ENCODE measurements at regions not wholly inside any gene's neighbourhood (a gene's known extent, or its start where the extent isn't known, plus 50 kb on each side); places are given as distances from the start of the nearest gene placed in this dataset.

- TF ChIP-seq CTCF (IDR thresholded peaks at IDR 0.05; ENCODE audit: low read depth, low read length): no peak
- peak; percentile 32 for DNase-seq (ENCODE audit: low read depth, low spot score)
- in situ Hi-C loops (cut with HindIII; ENCODE audit: low sequenced_read_pairs): no loop called here
- no peak overlapping the region for H3K4me3 ChIP-seq (ENCODE audit: low read depth, low read length)
Measured at GRCh38 chr15:99845009-99845408, 111.8 kb upstream of the LYSMD4 start.

- in situ Hi-C loops (cut with HindIII; ENCODE audit: low sequenced_read_pairs): no loop called here
- no peak for DNase-seq (ENCODE audit: low read depth, low spot score)
- no peak for TF ChIP-seq CTCF (IDR thresholded peaks at IDR 0.05; ENCODE audit: low read depth, low read length)
- H3K4me3 ChIP-seq (ENCODE audit: low read depth, low read length): no peak overlapping the region
Measured at GRCh38 chr15:99844150-99844549, 110.9 kb upstream of the LYSMD4 start.

GRCh38 chr15:99842071-99842470 lies 108.8 kb upstream of the LYSMD4 start:
- in situ Hi-C loops (cut with HindIII; ENCODE audit: low sequenced_read_pairs): no loop called here

GRCh38 chr15:99826157-99826780 lies 93.0 kb upstream of the LYSMD4 start:
- TF ChIP-seq CTCF (IDR thresholded peaks at IDR 0.05; ENCODE audit: low read depth, low read length): no peak
- in situ Hi-C loops (cut with HindIII; ENCODE audit: low sequenced_read_pairs): no loop called here
- DNase-seq (ENCODE audit: low read depth, low spot score): no peak
- H3K4me3 ChIP-seq (ENCODE audit: low read depth, low read length): no peak overlapping the region

More at GRCh38 chr15:99842071-99842470, 108.8 kb upstream of the LYSMD4 start:
- no peak for DNase-seq (ENCODE audit: low read depth, low spot score)
- H3K4me3 ChIP-seq (ENCODE audit: low read depth, low read length): no peak overlapping the region
- no peak for TF ChIP-seq CTCF (IDR thresholded peaks at IDR 0.05; ENCODE audit: low read depth, low read length)

- H3K4me3 ChIP-seq (ENCODE audit: low read depth, low read length): no peak overlapping the region
- no peak for DNase-seq (ENCODE audit: low read depth, low spot score)
- TF ChIP-seq CTCF (IDR thresholded peaks at IDR 0.05; ENCODE audit: low read depth, low read length): no peak
- in situ Hi-C loops (cut with HindIII; ENCODE audit: low sequenced_read_pairs): no loop called here
Measured at GRCh38 chr15:99823346-99823745, 90.1 kb upstream of the LYSMD4 start.

GRCh38 chr15:99819981-99820718 lies 86.9 kb upstream of the LYSMD4 start:
- H3K4me3 ChIP-seq (ENCODE audit: low read depth, low read length): no peak overlapping the region

More at GRCh38 chr15:99819981-99820718, 86.9 kb upstream of the LYSMD4 start:
- no peak for DNase-seq (ENCODE audit: low read depth, low spot score)
- in situ Hi-C loops (cut with HindIII; ENCODE audit: low sequenced_read_pairs): no loop called here
- no peak for TF ChIP-seq CTCF (IDR thresholded peaks at IDR 0.05; ENCODE audit: low read depth, low read length)

All from astrocyte of the spinal cord (primary cell).